Neural cell (in vitro differentiated cells): ENCODE measurements at regions not wholly inside any gene's neighbourhood (a gene's known extent, or its start where the extent isn't known, plus 50 kb on each side); places are given as distances from the start of the nearest gene placed in this dataset.

Experiments used
- EP300 ChIP-seq: fragments of 450-650 bp; conservative IDR thresholded peaks from 2 replicates; pipeline ENCODE4 v1.6.1; 2014; ENCODE audit warnings: antibody characterized with exemption, mild to moderate bottlenecking, moderate library complexity; ENCODE audit not compliant: poor library complexity, severe bottlenecking
- EZH2 ChIP-seq: fragments of 200-600, 300-800 bp; shearing (Covaris generic), sonication (generic); IDR thresholded peaks from 2 replicates; pipeline ENCODE4 v1.6.1; 2014; ENCODE audit warnings: antibody characterized with exemption, low read length, borderline replicate concordance, mild to moderate bottlenecking; ENCODE audit not compliant: insufficient read depth, poor library complexity, severe bottlenecking
- MXI1 ChIP-seq: fragments of 450-650 bp; conservative IDR thresholded peaks from 2 replicates; pipeline ENCODE4 v1.6.1; 2014; ENCODE audit warnings: antibody characterized with exemption, mild to moderate bottlenecking; ENCODE audit not compliant: poor library complexity, severe bottlenecking
- POLR2AphosphoS5 ChIP-seq: IDR thresholded peaks from 2 replicates; pipeline ENCODE4 v1.6.1; 2012
- RAD21 ChIP-seq: fragments of 450-650 bp; conservative IDR thresholded peaks from 2 replicates; pipeline ENCODE4 v1.6.1; 2014; ENCODE audit warnings: antibody characterized with exemption, mild to moderate bottlenecking, moderate library complexity
- TF ChIP-seq, protein P1 (sequence below): fragments of 450-650 bp; IDR thresholded peaks from 2 replicates; pipeline ENCODE4 v1.5.1; 2014; ENCODE audit warnings: antibody characterized with exemption, mild to moderate bottlenecking, moderate library complexity; ENCODE audit not compliant: poor library complexity, severe bottlenecking
- TF ChIP-seq, protein P2 (sequence below): IDR thresholded peaks from 2 replicates; pipeline ENCODE4 v1.6.1; 2012; ENCODE audit warnings: borderline replicate concordance

DNA sequence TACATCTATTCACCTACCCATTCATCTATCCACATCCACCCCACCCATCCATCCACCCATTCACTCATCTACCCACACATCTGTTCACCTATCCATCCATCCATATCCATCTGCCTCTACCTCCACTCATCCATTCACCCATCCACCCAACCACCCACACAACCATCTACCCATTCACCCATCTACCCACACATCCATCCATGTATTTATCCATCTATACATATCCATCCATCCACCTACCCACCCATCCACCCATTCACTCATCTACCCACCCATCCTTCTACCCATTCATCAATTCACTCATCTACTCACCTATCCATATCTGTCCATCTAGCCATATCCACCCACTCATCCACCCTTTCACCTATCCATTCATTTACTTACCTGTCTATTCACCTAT, 187.6 kb downstream of the ASB1 start:
- TF ChIP-seq, protein P1, sequence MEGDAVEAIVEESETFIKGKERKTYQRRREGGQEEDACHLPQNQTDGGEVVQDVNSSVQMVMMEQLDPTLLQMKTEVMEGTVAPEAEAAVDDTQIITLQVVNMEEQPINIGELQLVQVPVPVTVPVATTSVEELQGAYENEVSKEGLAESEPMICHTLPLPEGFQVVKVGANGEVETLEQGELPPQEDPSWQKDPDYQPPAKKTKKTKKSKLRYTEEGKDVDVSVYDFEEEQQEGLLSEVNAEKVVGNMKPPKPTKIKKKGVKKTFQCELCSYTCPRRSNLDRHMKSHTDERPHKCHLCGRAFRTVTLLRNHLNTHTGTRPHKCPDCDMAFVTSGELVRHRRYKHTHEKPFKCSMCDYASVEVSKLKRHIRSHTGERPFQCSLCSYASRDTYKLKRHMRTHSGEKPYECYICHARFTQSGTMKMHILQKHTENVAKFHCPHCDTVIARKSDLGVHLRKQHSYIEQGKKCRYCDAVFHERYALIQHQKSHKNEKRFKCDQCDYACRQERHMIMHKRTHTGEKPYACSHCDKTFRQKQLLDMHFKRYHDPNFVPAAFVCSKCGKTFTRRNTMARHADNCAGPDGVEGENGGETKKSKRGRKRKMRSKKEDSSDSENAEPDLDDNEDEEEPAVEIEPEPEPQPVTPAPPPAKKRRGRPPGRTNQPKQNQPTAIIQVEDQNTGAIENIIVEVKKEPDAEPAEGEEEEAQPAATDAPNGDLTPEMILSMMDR = no peak
- no peak for TF ChIP-seq EP300
- TF ChIP-seq EZH2 = no peak
- no peak for TF ChIP-seq POLR2AphosphoS5
- TF ChIP-seq, protein P2, sequence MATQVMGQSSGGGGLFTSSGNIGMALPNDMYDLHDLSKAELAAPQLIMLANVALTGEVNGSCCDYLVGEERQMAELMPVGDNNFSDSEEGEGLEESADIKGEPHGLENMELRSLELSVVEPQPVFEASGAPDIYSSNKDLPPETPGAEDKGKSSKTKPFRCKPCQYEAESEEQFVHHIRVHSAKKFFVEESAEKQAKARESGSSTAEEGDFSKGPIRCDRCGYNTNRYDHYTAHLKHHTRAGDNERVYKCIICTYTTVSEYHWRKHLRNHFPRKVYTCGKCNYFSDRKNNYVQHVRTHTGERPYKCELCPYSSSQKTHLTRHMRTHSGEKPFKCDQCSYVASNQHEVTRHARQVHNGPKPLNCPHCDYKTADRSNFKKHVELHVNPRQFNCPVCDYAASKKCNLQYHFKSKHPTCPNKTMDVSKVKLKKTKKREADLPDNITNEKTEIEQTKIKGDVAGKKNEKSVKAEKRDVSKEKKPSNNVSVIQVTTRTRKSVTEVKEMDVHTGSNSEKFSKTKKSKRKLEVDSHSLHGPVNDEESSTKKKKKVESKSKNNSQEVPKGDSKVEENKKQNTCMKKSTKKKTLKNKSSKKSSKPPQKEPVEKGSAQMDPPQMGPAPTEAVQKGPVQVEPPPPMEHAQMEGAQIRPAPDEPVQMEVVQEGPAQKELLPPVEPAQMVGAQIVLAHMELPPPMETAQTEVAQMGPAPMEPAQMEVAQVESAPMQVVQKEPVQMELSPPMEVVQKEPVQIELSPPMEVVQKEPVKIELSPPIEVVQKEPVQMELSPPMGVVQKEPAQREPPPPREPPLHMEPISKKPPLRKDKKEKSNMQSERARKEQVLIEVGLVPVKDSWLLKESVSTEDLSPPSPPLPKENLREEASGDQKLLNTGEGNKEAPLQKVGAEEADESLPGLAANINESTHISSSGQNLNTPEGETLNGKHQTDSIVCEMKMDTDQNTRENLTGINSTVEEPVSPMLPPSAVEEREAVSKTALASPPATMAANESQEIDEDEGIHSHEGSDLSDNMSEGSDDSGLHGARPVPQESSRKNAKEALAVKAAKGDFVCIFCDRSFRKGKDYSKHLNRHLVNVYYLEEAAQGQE = no peak
- TF ChIP-seq MXI1 = no peak
- TF ChIP-seq RAD21 = no peak
